AG09309 (cell line): ENCODE measurements at regions not wholly inside any gene's neighbourhood (a gene's known extent, or its start where the extent isn't known, plus 50 kb on each side); places are given as distances from the start of the nearest gene placed in this dataset.

Experiments used
- DNase-seq: peaks from one replicate; pipeline ENCODE4 v3.0.0-alpha.2; 2010; ENCODE audit warnings: low read depth
- H3K4me3 ChIP-seq: 2 replicates; pipeline ENCODE4 v1.5.1; 2011; ENCODE audit warnings: mild to moderate bottlenecking, low read depth, low read length, moderate library complexity; ENCODE audit not compliant: control insufficient read depth
- CTCF ChIP-seq: IDR thresholded peaks from 2 replicates; pipeline ENCODE4 v1.5.1; 2011; ENCODE audit warnings: mild to moderate bottlenecking, low read depth, low read length, inconsistent platforms; ENCODE audit not compliant: insufficient read depth, control insufficient read depth; ENCODE audit errors: missing control alignments

GRCh38 chr2:19600506-19600905 is 242.1 kb upstream of the OSR1 start:
- no peak overlapping the region for H3K4me3 ChIP-seq
- peak; percentile 24 for TF ChIP-seq CTCF
- DNase-seq, result no peak

- no peak for DNase-seq
- no peak for TF ChIP-seq CTCF
These were observed 240.5 kb upstream of the OSR1 start for GRCh38 chr2:19598971-19599370.

GRCh38 chr2:19592197-19592596 is 233.8 kb upstream of the OSR1 start:
- H3K4me3 ChIP-seq, result no peak overlapping the region
- TF ChIP-seq CTCF, result no peak
- DNase-seq, result no peak

More at GRCh38 chr2:19598971-19599370, 240.5 kb upstream of the OSR1 start:
- H3K4me3 ChIP-seq, result no peak overlapping the region

- TF ChIP-seq CTCF, result no peak
- H3K4me3 ChIP-seq, result no peak overlapping the region
- no peak for DNase-seq
These were observed 231.4 kb upstream of the OSR1 start for GRCh38 chr2:19589791-19590190.

- no peak for DNase-seq
- no peak for TF ChIP-seq CTCF
These were observed 222.4 kb upstream of the OSR1 start for GRCh38 chr2:19580830-19581229.

GRCh38 chr2:19580264-19580663 is 221.8 kb upstream of the OSR1 start:
- DNase-seq, result no peak
- no peak overlapping the region for H3K4me3 ChIP-seq
- TF ChIP-seq CTCF, result no peak

More at GRCh38 chr2:19580830-19581229, 222.4 kb upstream of the OSR1 start:
- no peak overlapping the region for H3K4me3 ChIP-seq

GRCh38 chr2:19579461-19579860 is 221.0 kb upstream of the OSR1 start:
- DNase-seq, result no peak
- TF ChIP-seq CTCF, result no peak

More at GRCh38 chr2:19579461-19579860, 221.0 kb upstream of the OSR1 start:
- H3K4me3 ChIP-seq, result no peak overlapping the region
